ENCODE measurements at regions not wholly inside any gene's neighbourhood (a gene's known extent, or its start where the extent isn't known, plus 50 kb on each side); places are given as distances from the start of the nearest gene placed in this dataset.
"Not testable (repeated sequence)": the region's sequence is repeated elsewhere in the genome, so short reads cannot be mapped to it uniquely, and the experiment has no call there.

DNA sequence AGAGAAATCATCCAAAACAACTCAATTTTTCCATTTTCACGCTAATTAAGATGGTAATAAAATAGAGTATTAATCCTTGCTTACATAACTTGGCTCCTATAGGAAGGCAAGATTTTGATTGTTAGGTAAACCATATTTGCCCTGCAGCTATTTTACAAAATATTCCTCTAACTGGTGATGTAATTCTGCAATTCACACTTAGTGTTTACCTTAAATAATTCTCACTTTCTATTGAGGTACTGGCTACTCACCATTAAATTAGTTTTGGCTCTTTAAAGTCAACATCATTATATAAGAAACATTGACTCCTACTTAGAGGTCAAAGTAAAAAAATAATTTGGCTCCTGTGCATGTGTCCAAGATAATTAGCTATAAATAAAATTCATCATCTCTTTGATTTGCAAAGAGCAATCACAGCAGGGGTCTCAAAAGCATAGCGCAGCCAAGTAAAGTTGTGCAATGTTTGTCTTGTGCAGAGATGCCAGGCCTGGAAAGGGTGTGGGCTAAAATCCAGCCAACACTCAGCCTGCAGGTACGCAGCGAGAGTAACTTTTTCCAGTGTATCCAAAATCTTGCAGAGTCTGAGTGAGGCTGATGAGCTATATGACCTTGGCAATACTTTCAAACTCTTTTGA, 501.2 kb downstream of the MMUT start:
- H3K36me3 Mint-ChIP-seq = peaks cover 0 to 4% (median 0%) of the 10 kb centered on the region in 3 donors
- no peak overlapping the region for H3K27ac Mint-ChIP-seq
- H3K9me3 Mint-ChIP-seq = peaks cover 0 to 29% (median 3%) of the 10 kb centered on the region in 9 donors
- H3K4me1 Mint-ChIP-seq = no peaks in the 10 kb centered on the region
- H3K4me3 Mint-ChIP-seq = no peak overlapping the region
- POLR2A ChIA-PET = no interaction called here
- ATAC-seq (no peak), DNase-seq (no peak)
- H3K27me3 Mint-ChIP-seq = no peaks in the 10 kb centered on the region

DNA sequence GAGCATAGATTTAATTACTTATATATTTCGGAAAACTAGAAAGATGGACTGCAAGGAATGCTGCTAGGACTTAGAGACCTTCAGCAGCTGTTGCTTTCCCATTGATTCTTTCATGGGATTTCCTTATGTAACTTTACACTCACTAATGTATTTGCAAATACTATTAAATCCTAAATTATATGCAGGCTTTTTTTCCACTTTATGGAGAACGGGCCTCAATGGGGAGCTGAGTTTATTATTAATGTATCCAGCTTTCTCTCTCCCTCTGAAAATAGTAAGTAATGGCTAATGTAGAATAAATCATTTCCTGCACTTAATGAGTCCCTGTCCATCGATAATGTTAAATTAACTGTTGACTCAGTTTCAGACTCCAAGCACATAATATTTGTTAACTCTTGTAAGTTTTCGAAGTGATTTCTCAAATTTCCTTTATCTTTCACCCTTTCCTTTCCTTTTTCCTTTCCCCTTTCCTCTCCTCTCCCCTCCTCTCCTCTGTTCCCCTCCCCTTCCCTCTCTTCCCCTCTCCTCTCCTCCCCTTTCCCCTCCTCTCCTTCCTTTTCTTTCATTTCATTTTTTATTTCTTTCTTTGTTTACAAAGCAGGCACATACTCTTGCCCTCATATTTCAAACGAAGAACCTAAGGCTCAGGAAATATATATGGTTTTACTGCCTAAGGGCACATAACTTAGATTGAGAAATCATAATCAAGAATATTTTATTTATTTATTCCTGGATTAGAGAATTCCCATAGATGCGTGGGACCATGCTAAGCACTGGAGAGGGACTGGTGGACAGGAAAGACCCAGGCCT, 503.6 kb downstream of the MMUT start:
- Mint-ChIP-seq H3K36me3 (peaks cover 0 to 4% (median 0%) of the 10 kb centered on the region in 3 donors), H3K4me3 (no peak overlapping the region)
- POLR2A ChIA-PET = no interaction called here

DNA sequence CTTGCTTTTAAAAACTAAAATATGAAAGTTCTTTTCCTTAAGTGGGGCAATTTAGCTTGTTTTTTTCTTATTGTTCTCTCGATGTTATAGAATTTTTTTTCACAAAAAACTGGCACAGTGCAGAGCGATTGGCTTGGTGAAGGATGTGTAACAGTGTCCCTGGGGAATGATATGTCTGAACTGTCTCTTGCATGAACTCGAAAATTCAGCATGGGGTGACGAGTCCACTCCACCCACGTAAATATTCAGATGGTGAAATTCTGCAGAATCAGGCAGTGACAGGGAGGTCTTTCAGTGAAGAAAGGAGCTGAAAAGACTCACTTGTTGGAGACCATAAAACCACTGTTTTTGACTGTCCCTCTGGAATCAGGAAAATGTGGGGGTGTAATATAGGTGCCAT, 505.3 kb downstream of the MMUT start:
- no peak for ATAC-seq

More for the DNA sequence above, 503.6 kb downstream of the MMUT start:
- Mint-ChIP-seq H3K27ac (no peak overlapping the region), H3K27me3 (no peaks in the 10 kb centered on the region), H3K9me3 (peaks cover 0 to 32% (median 4%) of the 10 kb centered on the region in 9 donors), H3K4me1 (no peaks in the 10 kb centered on the region)
- ATAC-seq (no peak), DNase-seq (no peak)

DNA sequence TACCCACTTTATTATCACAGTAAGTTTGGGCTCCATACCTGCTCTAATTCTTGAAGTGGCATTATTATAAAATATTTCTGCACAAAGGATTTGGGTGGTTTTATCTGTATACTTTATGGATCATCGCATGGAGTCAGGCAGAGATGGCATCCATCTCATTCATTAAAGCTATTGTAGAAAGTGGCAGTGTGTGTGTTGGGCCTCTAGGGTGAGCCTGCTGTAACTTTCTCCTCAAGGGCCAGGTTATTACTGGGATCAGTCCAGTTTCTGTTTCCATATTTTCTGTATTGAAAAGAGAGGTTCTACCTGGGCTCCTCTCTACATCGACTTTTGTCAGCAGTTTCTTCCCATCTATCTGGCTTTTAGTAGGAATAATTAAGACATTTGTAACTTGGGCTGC, 511.1 kb downstream of the MMUT start:
- Mint-ChIP-seq H3K36me3 (no peaks in the 10 kb centered on the region), H3K4me1 (no peaks in the 10 kb centered on the region), H3K27ac (no peak overlapping the region), H3K9me3 (peaks cover 0 to 29% (median 9%) of the 10 kb centered on the region in 9 donors), H3K4me3 (no peak overlapping the region), H3K27me3 (no peaks in the 10 kb centered on the region)
- no peak for ATAC-seq
- DNase-seq = no peak
- POLR2A ChIA-PET = no interaction called here

More for the DNA sequence above, 505.3 kb downstream of the MMUT start:
- Mint-ChIP-seq H3K36me3 (no peaks in the 10 kb centered on the region), H3K9me3 (peaks cover 0 to 28% (median 5%) of the 10 kb centered on the region in 9 donors), H3K4me3 (no peak overlapping the region), H3K27me3 (no peaks in the 10 kb centered on the region), H3K27ac (no peak overlapping the region), H3K4me1 (no peaks in the 10 kb centered on the region)
- DNase-seq = no peak
- POLR2A ChIA-PET = no interaction called here

DNA sequence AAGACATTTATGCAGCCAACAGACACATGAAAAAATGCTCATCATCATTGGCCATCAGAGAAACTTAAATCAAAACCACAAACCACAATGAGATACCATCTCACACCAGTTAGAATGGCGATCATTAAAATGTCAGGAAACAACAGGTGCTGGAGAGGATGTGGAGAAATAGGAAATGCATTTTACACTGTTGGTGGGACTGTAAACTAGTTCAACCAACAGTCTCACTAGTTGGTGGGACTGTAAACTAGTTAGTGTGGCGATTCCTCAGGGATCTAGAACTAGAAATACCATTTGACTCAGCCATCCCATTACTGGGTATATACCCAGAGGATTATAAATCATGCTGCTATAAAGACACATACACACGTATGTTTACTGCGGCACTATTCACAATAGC, 518.8 kb downstream of the MMUT start:
- ATAC-seq, H3K4me3 Mint-ChIP-seq, H3K9me3 Mint-ChIP-seq, POLR2A ChIA-PET, H3K27ac Mint-ChIP-seq, H3K36me3 Mint-ChIP-seq, DNase-seq, H3K4me1 Mint-ChIP-seq, H3K27me3 Mint-ChIP-seq: not testable (repeated sequence)

DNA sequence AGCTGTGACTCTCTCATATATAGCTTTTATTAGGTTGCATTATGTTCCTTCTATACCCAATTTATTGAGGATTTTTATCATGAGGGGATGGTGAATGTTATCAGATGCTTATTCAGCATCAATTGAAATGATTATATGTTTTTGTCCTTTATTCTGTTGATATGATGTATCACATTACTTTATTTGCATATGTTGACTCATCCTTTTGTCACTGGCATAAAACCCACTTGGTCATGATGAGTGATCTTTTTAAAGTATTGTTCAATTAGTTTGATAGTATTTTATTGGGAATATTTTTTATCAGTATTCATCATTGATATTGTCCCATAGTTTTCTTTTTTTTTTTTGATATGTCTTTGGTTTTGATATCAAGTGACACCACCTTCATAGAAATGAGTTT, 529.9 kb downstream of the MMUT start:
- no peak for DNase-seq
- no peaks in the 10 kb centered on the region for H3K27me3 Mint-ChIP-seq
- H3K4me1 Mint-ChIP-seq = no peaks in the 10 kb centered on the region
- no peak for ATAC-seq
- no peaks in the 10 kb centered on the region for H3K36me3 Mint-ChIP-seq
- peaks cover 5 to 49% (median 18%) of the 10 kb centered on the region in 9 donors for H3K9me3 Mint-ChIP-seq
- POLR2A ChIA-PET = no interaction called here
- H3K4me3 Mint-ChIP-seq = no peak overlapping the region
- no peak overlapping the region for H3K27ac Mint-ChIP-seq

DNA sequence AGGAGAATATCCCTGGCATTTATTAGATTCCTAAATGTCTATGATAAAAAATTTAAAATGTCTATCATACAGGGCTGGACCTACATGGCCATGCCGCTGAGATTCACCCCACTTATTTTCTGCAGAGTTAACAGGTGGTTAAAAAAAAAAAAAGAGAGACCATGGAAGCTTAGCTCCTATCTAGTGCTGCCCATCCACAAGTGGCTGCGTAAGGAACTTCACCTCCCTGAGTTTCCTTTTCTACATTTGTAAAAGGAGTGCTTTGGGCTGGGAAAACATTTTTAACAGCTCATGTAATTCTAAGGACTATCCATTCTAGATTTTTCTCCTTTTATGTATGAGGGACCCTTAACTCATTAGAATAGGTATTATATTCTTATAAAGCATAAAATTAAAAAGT, 534.1 kb downstream of the MMUT start:
- POLR2A ChIA-PET = no interaction called here
- H3K9me3 Mint-ChIP-seq = peaks cover 0 to 32% (median 2%) of the 10 kb centered on the region in 9 donors
- no peaks in the 10 kb centered on the region for H3K4me1 Mint-ChIP-seq
- H3K4me3 Mint-ChIP-seq = no peak overlapping the region
- no peaks in the 10 kb centered on the region for H3K27me3 Mint-ChIP-seq
- H3K27ac Mint-ChIP-seq = no peak overlapping the region
- ATAC-seq (no peak), DNase-seq (no peak)
- no peaks in the 10 kb centered on the region for H3K36me3 Mint-ChIP-seq

DNA sequence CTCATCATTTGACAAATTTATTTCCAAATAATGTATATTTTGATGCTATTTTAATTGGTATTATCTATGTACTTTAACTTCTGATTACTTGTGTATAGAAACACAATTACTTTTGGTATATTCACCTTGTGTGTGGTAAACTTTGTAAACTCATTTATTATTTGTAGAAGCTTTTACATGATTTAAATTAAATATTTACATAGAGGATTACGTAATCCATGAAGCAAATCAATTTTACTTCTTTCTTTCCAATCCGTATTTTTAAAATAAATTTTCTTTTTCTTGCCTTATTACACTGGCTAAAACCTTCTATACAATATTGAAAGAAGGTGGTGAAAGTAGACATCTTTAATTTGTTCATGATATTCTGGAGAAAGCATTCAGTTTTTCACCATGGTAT, 540.2 kb downstream of the MMUT start:
- Mint-ChIP-seq H3K4me3 (no peak overlapping the region), H3K27me3 (no peaks in the 10 kb centered on the region)
- POLR2A ChIA-PET = no interaction called here

DNA sequence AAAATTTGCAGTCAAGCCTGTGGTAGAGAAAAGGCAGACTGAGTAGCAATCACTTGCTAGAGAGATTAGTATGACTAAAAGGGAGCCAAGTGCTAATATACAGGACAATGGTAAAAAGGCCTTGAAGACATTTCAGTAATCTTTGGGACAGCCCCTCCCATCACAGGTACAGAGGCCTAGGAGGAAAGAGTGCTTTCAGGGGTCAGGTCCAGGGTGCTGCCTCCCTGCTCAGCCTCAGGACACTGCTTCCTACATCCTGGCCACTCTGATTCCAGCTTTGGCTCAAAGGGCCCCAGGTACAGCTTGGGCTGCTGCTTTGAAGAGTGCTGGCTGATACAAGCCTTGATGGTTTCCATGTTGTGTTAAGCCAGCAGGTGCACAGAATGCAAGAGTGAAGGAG, 543.5 kb downstream of the MMUT start:
- H3K27ac Mint-ChIP-seq = no peak overlapping the region
- H3K36me3 Mint-ChIP-seq = peaks cover 0 to 4% (median 0%) of the 10 kb centered on the region in 3 donors
- POLR2A ChIA-PET = no interaction called here
- H3K4me3 Mint-ChIP-seq = no peak overlapping the region
- H3K4me1 Mint-ChIP-seq = no peaks in the 10 kb centered on the region
- DNase-seq (no peak), ATAC-seq (no peak)
- H3K27me3 Mint-ChIP-seq = no peaks in the 10 kb centered on the region
- peaks cover 2 to 19% (median 6%) of the 10 kb centered on the region in 9 donors for H3K9me3 Mint-ChIP-seq

More for the DNA sequence above, 540.2 kb downstream of the MMUT start:
- Mint-ChIP-seq H3K9me3 (peaks cover 0 to 19% (median 5%) of the 10 kb centered on the region in 9 donors), H3K27ac (no peak overlapping the region), H3K36me3 (peaks cover 0 to 4% (median 0%) of the 10 kb centered on the region in 3 donors), H3K4me1 (no peaks in the 10 kb centered on the region)
- no peak for DNase-seq
- ATAC-seq = no peak

DNA sequence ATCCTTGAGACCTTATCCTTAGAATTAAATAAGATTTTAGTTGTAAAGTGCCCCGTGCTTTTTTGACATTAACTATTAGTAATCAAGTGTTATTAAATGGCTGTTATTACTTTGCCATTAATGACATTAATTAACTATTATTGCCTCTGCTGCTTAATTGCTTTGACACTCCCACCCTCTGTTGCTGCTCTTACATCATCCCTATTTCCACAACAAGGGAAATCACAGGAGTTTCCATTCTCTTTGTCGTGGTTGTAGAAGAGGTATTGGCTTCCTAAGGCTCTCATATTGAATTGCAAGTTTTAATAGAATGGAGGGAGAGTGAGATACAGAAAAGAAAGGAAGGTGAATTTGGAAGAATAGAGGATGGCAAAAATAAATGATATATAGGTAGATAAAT, 545.8 kb downstream of the MMUT start:
- Mint-ChIP-seq H3K9me3 (peaks cover 2 to 19% (median 6%) of the 10 kb centered on the region in 9 donors), H3K4me3 (no peak overlapping the region), H3K27me3 (no peaks in the 10 kb centered on the region), H3K4me1 (no peaks in the 10 kb centered on the region), H3K36me3 (peaks cover 0 to 4% (median 0%) of the 10 kb centered on the region in 3 donors), H3K27ac (no peak overlapping the region)
- DNase-seq = no peak
- POLR2A ChIA-PET = no interaction called here
- ATAC-seq = no peak

DNA sequence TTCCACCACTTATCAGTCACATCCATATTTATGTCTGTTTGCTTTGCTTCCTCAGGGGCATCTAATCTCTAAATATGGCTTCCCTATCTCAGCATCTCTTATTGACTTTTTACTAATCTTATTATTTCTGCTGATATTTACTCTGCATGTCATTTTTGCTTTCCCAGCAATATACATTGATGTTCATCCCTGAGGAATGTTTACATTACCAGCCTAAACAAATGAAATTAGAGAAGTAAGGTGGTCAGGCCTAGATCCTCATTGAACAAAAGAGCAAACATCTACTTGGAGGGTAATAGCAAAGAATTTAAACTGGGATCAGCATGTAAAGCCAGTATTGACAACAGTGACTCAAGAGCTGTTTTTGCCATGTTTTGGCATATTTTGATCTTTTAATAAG, 546.4 kb downstream of the MMUT start:
- POLR2A ChIA-PET = no interaction called here
- Mint-ChIP-seq H3K27me3 (no peaks in the 10 kb centered on the region), H3K4me1 (no peaks in the 10 kb centered on the region), H3K4me3 (no peak overlapping the region), H3K36me3 (peaks cover 0 to 4% (median 0%) of the 10 kb centered on the region in 3 donors), H3K9me3 (peaks cover 2 to 19% (median 6%) of the 10 kb centered on the region in 9 donors), H3K27ac (no peak overlapping the region)
- DNase-seq = no peak
- ATAC-seq = no peak

DNA sequence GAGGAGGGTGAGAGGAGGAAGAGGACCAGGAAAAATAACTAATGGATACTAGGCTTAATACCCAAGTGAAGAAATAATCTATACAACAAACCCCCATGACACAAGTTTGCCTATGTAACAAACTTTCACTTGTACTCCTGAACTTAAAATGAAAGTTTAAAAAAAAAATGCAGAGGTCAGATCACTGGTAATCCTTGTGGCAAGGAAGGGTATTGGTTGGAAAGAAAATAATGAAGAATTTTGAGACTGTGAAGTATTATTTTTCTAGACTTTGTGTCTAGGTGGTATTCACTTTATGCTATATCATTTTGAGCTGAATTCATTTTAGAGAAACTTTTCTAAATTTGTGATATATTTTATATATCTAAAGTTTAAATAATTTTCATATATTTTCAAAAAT, 547.5 kb downstream of the MMUT start:
- no peak overlapping the region for H3K4me3 Mint-ChIP-seq
- H3K27ac Mint-ChIP-seq = no peak overlapping the region
- peaks cover 0 to 4% (median 0%) of the 10 kb centered on the region in 3 donors for H3K36me3 Mint-ChIP-seq
- no peaks in the 10 kb centered on the region for H3K4me1 Mint-ChIP-seq
- no peak for ATAC-seq
- DNase-seq = no peak
- POLR2A ChIA-PET = no interaction called here
- H3K9me3 Mint-ChIP-seq = peaks cover 0 to 17% (median 5%) of the 10 kb centered on the region in 9 donors
- H3K27me3 Mint-ChIP-seq = no peaks in the 10 kb centered on the region

DNA sequence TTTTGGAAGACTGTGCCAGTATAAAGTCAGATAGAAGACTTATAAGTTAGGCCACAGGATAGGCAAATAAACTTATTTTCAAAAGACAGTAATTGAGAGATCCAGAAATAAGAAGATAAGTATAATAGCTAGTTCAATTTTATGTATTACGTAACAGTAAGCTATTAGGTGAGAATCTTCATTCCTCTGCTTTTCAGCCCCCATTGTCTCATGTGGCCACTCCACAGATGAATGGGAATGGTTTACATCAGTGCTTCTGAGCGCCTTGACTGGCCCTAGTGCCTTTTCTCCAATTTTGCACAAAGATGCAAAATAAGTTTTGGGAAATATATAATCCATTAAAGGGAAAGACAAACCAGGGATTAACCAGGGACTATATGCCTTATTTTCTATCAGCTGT, 550.5 kb downstream of the MMUT start:
- POLR2A ChIA-PET = no interaction called here
- H3K36me3 Mint-ChIP-seq = no peaks in the 10 kb centered on the region
- ATAC-seq (no peak), DNase-seq (no peak)
- H3K4me3 Mint-ChIP-seq = no peak overlapping the region
- no peaks in the 10 kb centered on the region for H3K4me1 Mint-ChIP-seq
- no peaks in the 10 kb centered on the region for H3K27me3 Mint-ChIP-seq
- no peak overlapping the region for H3K27ac Mint-ChIP-seq
- H3K9me3 Mint-ChIP-seq = peaks cover 0 to 10% (median 3%) of the 10 kb centered on the region in 9 donors

Measured in naive thymus-derived CD8-positive, alpha-beta T cell (primary cell).